ENCODE measurements at regions not wholly inside any gene's neighbourhood (a gene's known extent, or its start where the extent isn't known, plus 50 kb on each side); places are given as distances from the start of the nearest gene placed in this dataset.

DNA sequence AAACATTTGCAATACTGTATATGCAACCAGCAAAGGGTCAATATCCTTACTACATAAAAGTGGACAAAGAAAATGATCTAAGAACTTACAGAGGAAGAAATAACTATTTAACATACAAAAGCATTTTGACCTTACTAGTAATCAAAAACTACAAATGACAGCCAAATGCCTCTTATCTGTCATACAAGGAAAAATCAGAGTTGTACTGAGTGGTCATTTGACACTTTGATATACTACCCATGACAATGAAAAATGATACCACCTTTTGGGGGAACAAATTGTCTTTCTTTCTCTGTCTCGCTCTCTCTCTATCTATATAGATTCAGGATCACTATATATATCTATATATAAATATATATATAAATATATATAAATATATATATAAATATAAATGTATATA is 50.4 kb upstream of the ZSWIM6 start:
- Histone ChIP-seq H3K27me3 (ENCODE audit: control insufficient read depth, insufficient read depth, low read length) (no peaks in the 10 kb centered on the region), H3K4me1 (ENCODE audit: control insufficient read depth, insufficient read depth, low read length) (no peaks in the 10 kb centered on the region), H3K9me3 (ENCODE audit: control insufficient read depth, insufficient read depth, low read depth, low read length) (no peaks in the 10 kb centered on the region), H3K4me3 (ENCODE audit: low read depth in 2 of 2, low read length in 2 of 2) (no peak overlapping the region), H3K27ac (ENCODE audit: low read length) (no peak overlapping the region), H3K36me3 (ENCODE audit: control insufficient read depth, insufficient read depth, low read length) (no peaks in the 10 kb centered on the region)
- DNase-seq (ENCODE audit: low read depth, low spot score) = no peak
- intact Hi-C loops (cut with micrococcal nuclease; ENCODE audit: unreplicated experiment) (loop anchor here (10.0 kb wide), 1 partner anchor 1143 kb away; no protein-coding TSS in a partner anchor), in situ Hi-C loops (cut with HindIII; ENCODE audit: low pct_unique_long_range_greater_than_20kb, low sequenced_read_pairs) (no loop called here)
- TF ChIP-seq TCF7L2 (IDR thresholded peaks at IDR 0.05; ENCODE audit: low read depth, low read length) (no peak), REST (IDR thresholded peaks at IDR 0.05; ENCODE audit: insufficient read depth in 1 of 2, low read depth in 2 of 2, low read length in 1 of 2) (no peak), SIN3A (IDR thresholded peaks at IDR 0.05; ENCODE audit: borderline replicate concordance, insufficient read depth, low read depth, low read length) (no peak)
- ChIA-PET CTCF (no interaction called here), POLR2A (no interaction called here)
- ATAC-seq = no peak
- no TSS peak for BruUV-seq (replicated peaks)
